ENCODE measurements at regions not wholly inside any gene's neighbourhood (a gene's known extent, or its start where the extent isn't known, plus 50 kb on each side); places are given as distances from the start of the nearest gene placed in this dataset.

DNA sequence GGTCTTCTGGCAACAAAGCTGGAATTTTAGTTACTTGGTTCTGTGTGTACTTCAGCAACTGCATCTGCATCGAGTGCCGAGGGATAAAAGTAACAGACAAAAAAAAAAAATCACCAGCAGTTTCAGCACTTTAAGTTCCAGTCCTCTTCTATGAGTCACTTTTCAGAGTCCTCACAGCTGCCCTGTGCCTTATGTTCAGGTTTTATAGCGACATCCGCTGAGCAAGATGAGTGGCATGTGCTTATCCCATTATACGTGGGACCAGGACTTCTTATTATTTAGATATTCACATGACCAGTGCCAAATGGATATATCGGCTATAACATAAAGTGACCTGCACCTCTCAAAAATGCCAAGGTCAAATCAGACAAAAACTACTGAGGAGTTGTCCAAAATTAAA, 242.9 kb downstream of the FOXA2 start:
- DNase-seq (ENCODE audit: low spot score) = no peak
- intact Hi-C loops (cut with DNase I) = no loop called here

DNA sequence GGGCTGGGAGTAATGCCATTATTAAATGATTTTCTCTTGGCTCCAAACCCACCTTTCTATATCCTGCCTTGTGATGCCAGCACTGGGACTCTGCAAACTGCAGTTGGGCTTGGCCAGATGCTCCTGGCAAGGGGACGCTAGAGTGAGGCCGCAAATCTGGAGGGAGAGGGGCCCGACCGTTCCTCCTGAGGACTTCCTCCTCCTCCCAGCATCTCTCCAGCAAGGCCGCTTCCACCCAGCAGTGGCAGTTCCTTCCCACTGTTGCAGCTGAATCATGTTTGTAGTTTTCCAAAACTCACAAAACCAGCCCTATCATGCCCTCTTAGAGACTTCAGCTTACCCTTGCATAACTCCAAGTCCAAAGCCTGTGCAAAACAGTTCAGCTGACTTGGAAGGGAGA, 244.4 kb downstream of the FOXA2 start:
- intact Hi-C loops (cut with DNase I) = loop anchor here (1.0 to 5.0 kb wide), 2 partner anchors 344 to 1002 kb away; no protein-coding TSS in a partner anchor
- DNase-seq (ENCODE audit: low spot score) = no peak

DNA sequence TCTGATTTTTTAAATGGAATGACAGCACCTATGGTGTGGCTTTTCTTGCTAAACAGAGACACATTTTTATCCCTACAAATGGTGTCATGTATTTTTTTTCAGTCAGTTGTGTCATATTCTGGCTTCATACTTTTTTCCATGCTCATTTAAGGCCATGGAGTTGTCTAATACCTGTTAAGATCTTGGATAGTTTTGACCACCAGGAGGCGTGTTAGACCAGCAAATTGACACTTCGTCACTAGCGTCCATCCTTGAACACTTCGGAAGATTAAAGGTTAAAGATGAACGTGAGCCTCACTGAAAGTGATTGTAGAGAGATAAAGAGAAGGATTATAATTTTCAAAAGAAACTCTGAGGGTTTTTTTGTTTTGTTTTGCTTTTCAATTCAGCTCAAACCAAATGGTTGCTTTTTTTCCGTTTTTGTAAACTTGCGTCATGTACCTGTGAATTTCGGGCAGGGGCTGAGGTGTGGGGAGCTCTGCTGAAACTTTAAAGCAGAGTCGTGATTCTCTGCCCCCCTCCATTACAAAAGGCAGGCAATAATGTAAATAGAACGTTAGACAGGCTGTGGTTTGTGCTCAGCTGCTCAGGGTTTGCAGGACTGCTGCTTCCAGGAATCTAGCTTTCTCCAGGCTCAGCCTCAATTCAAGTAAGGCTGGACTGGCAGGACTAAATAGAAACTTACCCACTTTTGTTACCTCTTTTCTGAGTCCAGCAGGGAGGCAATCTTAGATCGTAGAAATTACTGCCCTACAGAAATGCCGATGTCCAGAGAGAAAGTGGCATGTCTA, 245.1 kb downstream of the FOXA2 start:
- intact Hi-C loops (cut with DNase I) = loop anchor here (1.0 to 5.0 kb wide), 2 partner anchors 345 to 1003 kb away; no protein-coding TSS in a partner anchor
- DNase-seq (ENCODE audit: low spot score) = no peak

DNA sequence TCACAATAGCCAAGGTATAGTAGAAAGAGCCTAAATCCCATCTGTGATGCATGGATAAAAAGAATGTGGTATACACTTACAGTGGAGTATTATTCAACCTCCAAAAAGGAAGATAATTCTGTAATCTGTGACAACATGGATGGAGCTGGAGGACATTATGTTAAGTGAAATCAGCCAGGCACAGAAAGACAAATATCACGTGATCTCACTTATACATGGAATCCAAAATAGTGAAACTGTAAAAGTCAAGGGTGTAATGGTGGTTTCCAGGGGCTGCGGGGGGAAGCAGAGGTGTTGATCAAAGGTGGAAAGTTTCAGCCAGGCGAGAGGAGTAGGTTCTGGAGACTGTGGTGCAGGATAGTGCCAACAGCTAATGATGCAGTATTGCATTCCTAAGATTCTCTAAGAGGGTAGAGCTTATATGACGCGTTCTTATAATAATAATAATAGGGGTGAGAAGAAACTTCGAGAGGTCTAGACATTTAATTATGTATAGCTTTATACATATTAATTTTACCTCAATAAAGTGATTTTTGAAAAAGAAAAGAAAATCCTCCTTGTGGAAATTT, 246.1 kb downstream of the FOXA2 start:
- intact Hi-C loops (cut with DNase I) = loop anchor here (5.0 kb wide), 1 partner anchor 1004 kb away; no protein-coding TSS in a partner anchor
- no peak for DNase-seq (ENCODE audit: low spot score)

DNA sequence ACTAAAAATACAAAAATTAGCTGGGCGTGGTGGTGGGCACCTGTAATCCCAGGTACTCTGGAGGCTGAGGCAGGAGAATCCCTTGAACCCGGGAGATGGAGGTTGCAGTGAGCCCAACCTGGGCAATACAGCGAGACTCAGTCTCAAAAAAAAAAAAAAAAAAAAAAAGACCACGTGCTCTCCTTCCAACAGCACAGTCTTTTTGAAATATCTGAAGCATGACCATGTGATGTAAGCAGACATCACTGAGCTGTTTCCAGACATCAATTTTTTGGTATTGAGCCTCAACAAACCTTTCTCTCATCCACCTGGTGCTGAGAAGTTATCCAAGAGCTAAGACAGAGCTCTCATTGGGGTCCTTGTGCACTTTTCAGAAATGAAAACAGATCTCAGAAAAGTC, 249.2 kb downstream of the FOXA2 start:
- DNase-seq (ENCODE audit: low spot score) = no peak
- intact Hi-C loops (cut with DNase I) = loop anchor here (5.0 kb wide), 1 partner anchor 1007 kb away; no protein-coding TSS in a partner anchor

DNA sequence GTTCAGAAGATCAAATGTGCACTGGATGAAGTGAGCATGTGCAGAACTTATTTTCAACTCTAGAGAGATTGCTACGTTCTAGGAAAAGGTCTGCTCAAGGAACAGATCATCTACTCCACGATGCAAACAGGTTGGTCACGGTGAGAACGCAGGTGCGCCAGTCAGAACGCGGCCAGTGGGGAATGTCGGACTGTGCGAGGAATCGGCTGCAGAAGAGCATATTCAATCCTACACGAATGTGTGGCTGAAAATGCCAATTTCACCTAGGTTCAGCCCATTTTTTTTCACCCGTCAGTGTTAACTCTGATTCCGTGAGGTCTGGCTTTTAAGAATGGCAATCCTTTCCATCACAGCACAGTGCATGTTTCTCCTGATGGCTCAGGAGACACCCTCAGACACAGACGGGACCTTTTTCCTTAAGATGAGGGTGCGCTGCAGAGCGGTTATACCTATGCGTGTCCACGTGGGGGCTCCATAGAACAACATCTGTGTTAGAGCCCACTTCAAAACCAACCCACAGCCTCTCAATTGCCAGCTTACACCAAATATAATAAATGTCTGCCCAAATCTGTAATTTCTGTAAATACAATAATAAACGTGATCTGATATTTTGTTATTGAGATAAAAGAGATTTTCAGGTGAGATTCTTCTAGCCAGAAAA, 250.4 kb downstream of the FOXA2 start:
- no peak for DNase-seq (ENCODE audit: low spot score)
- intact Hi-C loops (cut with DNase I) = no loop called here

DNA sequence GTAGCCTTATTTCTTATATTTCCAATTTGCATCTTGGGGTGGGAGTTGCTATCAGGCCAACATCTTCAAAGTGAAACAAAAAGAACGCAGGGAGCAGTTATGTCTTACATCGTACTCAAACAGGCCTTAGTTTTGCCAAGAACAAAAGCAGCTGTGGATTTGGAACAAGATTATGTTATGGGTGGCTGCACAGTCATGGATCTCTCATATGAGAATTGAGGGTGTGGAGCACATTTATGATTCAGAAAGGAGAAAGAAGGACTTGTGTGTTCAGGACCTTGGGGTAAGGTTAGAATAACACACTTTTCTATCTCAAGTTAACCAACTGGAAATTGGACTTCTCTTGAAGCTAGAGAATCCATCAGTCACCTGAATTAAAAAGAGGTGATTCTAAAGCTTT, 259.9 kb downstream of the FOXA2 start:
- intact Hi-C loops (cut with DNase I) = no loop called here
- no peak for DNase-seq (ENCODE audit: low spot score)

DNA sequence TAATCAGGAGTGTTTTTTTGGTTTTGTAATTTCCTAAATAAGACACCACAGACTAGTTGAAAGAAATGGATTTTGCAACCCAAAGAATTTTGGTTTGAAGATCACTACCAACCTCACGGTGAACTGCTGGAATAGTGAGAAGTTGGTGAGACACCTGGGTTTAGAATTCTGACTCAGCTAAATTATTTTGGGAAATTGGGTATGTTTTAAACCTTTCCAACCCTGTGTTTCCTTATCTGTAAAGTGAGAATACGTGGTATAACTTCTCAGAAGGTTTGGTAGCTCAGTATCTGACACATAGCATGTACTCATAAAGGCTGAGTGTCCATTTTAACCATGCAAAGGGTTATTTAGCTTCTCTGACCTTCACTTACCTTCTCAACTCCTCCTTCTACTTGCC, 261.9 kb downstream of the FOXA2 start:
- DNase-seq (ENCODE audit: low spot score) = no peak

DNA sequence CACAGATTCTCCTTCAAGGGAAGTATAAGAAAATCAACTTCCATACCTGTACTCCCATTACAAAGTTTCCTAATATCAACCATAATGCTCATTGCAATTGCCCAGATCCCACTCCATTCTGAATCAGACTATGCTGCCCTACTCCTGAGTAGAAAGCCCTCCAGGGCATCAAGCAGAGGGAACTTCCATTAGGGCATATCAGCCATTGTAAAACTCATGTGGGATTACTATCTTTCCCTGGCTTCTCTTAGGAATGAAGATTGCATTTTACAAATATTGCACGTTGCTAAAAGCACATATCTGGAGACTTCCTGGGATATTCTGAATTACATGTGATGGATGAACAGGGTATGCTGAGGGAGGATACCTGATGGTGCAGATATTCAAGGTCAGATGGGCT, 263.2 kb downstream of the FOXA2 start:
- intact Hi-C loops (cut with DNase I) = no loop called here
- no peak for DNase-seq (ENCODE audit: low spot score)

More for the DNA sequence above, 261.9 kb downstream of the FOXA2 start:
- intact Hi-C loops (cut with DNase I) = no loop called here

DNA sequence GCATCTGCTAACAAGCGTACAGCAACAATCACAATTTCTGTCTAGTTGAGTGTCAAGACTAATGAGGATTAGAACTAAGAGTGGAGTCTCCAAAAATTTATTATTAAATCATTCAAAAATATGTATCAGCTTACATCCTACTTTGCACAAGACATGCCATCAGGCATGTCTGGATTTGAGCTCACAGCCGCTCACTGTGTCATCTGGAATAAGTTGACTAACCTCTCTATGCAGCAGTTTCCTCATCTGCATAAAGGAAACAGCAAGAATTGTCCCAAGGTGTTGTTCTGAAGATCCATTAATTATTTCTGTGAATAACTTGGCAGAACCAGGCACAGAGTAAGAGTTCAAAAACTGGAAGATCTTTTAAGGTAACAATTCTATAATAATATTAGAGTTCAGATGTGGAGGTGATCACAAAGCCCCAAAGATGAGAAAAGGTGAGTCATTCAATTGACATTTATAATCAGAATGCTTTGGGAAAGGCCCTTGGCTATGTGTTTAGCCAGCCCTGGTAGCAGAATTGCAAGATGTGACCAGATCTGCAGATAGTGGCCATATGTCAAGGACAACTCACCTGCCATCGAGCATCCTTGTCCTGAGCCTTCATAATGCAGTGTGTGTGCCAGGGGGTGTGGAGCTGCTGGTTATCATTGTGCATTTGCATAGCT, 264.0 kb downstream of the FOXA2 start:
- intact Hi-C loops (cut with DNase I) = no loop called here
- DNase-seq (ENCODE audit: low spot score) = no peak

DNA sequence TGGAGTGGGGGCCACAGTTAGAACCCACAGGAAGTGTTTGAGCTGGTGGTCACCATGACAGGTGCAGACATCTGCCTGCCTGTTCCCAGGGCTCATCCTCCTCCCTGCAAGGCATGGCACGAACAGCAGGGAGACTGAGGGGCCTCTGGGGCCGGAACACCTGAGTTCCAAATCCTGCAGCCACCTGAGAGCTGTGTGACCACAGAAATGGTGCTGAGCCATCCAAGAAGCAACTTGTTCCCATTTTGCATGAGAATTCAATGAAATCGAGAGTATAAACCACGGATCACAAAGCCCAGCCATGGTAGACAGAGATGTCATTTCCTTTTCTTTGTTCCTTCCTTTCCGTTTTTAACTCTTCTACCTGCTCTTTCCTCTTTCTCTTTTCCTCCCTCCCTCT, 268.6 kb downstream of the FOXA2 start:
- intact Hi-C loops (cut with DNase I) = no loop called here
- no peak for DNase-seq (ENCODE audit: low spot score)

DNA sequence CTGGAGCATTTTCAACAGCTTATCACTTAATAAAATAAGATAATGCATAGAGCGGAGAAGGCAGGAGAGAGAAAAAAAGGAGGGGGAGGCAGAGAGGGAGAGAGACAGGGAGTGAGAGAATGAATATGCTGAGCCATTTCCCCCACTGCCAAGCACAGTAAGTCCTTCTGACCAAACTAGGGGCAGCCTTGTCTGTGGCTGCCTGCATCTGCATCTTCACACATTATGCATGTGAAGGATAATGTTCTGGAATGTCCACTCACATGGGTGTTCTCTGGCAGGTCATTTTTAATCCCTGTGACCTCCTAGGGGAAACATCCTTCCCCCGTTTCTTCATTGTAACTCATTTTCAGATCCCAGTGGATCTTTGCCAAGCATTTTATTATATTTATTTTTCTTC, 269.3 kb downstream of the FOXA2 start:
- DNase-seq (ENCODE audit: low spot score) = no peak
- intact Hi-C loops (cut with DNase I) = no loop called here

DNA sequence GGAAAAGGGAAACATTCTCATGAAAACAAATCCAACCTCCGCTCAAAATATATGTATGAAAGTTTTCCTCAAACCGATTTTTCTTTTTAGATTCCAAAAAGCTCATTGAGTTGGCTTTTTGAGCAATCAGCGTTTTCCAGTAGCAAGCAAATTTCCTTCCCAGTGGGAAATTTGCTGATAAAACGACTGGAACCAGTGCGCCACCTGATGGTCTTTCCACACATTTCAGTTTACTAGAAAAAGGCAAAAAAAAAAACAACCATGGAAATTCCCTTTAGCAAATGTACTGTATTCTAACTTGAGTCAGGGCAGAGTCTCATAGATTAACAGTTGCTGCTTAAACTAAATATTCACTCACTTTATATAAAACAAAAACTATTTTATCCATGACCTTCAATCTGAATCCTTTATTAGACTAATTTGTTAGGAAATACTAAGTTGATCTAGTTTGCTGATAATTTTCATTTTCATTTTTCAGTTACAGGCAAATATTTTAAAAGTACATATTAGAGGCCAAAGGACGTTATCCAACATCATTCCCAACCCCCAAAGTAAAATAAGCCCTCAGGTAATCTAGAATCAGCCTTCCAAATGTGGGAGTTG, 271.5 kb downstream of the FOXA2 start:
- no peak for DNase-seq (ENCODE audit: low spot score)
- intact Hi-C loops (cut with DNase I) = no loop called here

DNA sequence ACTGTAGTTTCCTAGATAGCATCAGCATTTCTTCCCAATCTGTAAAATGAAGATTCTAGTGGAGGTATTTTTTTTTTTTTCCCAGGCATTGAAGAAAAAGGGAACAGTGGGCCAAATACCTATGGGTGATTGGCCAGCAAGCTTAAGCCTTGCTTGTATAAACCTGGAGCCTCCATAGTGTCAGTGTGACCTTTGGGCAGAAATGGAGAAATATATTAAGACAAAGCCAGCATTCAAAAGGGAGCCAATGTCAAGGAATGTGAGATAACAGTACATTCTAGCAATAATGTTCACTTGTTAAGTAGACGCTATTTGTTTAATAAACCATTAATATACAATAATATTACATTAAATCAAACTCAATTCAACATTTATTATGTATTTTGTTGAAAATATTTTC, 275.4 kb downstream of the FOXA2 start:
- no peak for DNase-seq (ENCODE audit: low spot score)
- intact Hi-C loops (cut with DNase I) = no loop called here

DNA sequence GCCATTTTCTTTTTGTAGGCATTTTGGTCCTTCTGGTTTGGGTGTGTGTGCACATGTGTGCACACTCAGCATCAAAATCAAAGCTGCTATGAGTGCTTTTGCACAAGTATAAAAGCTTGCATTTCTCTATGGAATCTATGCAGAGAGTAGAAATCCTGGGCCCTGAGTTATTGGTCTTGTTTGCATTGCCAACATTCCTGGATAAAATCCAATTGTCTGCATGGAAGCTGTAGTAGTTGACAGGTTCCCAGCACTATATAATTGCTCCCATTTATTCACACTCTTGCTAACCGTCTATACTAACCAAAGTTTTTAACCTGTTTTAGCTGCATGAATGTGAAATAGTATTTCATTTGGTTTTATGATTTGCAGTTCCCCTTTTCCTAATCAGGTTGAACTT, 277.0 kb downstream of the FOXA2 start:
- no peak for DNase-seq (ENCODE audit: low spot score)
- intact Hi-C loops (cut with DNase I) = no loop called here

DNA sequence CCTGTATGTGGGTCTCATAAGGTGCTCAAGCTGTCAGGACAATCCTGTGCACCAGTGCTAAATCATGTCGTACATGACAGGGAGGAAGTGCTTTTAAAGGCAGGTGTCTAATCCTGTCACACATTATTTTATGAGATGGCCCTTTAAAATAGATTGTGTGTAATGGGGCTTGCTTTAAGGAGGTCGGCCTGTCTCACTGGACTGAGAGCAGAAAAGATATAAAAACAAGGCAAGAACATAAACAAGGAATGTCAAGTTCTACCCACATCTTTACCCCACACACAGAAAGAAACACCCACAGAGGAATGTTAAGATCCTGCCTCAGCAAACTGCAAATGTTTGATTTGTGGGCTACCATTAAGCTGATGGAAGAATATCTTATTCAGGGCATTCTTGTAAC, 279.0 kb downstream of the FOXA2 start:
- intact Hi-C loops (cut with DNase I) = no loop called here
- no peak for DNase-seq (ENCODE audit: low spot score)

DNA sequence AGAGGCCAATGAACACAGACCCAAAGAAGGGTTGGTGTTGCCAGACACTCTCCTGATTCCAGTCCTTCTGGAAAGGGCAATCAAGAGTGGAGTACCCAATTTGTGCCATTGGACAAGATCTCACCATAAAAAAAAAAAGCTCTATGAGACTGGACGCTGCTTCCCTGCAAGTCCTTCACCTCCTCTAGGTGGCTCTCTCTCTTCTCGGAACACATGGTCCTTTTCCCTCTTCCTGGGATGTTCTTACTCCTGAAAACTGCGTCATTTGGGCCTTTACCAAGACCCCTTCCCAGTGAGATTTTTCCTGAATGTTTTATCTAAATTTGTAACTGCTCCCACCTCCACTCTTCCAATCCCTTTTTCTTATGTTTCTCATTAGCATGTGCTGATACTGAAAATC, 280.8 kb downstream of the FOXA2 start:
- no peak for DNase-seq (ENCODE audit: low spot score)

DNA sequence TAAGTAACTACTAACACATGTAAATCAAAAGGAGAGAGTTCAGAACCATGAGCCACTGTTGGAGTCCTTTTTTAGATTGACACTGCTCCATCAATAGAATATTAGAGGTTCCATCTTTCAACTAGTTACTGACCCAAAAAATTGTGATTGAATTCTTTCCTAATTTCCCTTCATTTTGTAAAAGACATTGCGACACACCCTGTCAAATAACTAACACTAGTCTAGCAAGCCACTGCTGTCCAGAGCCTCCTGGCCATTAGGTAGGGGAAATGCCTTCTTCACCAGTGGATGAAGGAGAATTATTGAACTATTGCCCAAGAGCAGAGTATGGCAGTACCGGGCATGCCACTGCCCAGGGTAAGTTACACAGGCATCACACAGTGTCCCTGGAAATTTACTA, 282.3 kb downstream of the FOXA2 start:
- intact Hi-C loops (cut with DNase I) = no loop called here
- DNase-seq (ENCODE audit: low spot score) = no peak

More for the DNA sequence above, 280.8 kb downstream of the FOXA2 start:
- intact Hi-C loops (cut with DNase I) = no loop called here

DNA sequence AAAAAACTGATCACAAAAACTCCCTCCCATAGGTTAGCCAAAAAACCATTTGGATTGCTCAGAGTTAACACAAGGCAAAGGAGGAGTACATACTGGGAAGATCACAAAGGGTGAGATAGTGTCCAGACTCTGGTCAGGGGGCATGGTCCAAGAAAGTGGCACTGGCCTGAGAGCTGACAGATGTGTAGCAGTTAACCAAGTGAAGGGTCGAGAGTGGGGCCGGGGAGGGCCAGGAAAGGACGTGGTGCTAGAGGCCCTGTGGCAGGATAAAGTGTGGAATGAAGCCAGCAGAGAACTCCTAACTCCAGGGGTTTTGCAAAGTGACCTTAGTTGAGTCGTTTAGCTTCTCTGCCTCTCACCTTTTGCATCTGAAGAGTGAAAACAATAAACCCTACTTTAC, 290.5 kb downstream of the FOXA2 start:
- intact Hi-C loops (cut with DNase I) = no loop called here
- DNase-seq (ENCODE audit: low spot score) = no peak

DNA sequence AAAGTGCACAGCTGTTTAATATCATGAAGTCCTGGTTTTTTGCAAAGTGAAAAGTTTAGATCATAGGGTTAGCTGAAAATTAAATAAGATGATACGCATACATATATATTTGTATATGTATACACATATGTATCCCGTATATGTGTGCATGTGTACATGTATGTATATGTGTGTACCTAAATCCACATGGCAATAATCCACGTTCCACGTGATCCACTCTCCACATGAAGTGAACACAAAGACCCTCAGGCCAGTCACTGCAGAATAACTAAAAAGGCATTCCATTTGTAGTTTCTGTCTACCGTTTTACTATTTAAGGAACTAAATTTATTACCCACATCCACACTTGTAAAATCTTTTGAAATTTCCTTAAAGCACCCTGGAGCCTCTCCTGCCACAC, 294.9 kb downstream of the FOXA2 start:
- intact Hi-C loops (cut with DNase I) = no loop called here
- no peak for DNase-seq (ENCODE audit: low spot score)
